EH (cell line): ENCODE measurements at regions not wholly inside any gene's neighbourhood (a gene's known extent, or its start where the extent isn't known, plus 50 kb on each side); places are given as distances from the start of the nearest gene placed in this dataset.
"Not testable (repeated sequence)": the region's sequence is repeated elsewhere in the genome, so short reads cannot be mapped to it uniquely, and the experiment has no call there.

Experiments used
- DNase-seq: peaks from one replicate; pipeline ENCODE4 v3.0.0-alpha.2; 2015; ENCODE audit warnings: low read depth

GRCh38 chr9:108803428-108804065, 52.2 kb downstream of the ACTL7B start:
- no peak for DNase-seq

- no peak for DNase-seq
Observed at GRCh38 chr9:108802967-108803366, 52.8 kb downstream of the ACTL7B start.

DNA sequence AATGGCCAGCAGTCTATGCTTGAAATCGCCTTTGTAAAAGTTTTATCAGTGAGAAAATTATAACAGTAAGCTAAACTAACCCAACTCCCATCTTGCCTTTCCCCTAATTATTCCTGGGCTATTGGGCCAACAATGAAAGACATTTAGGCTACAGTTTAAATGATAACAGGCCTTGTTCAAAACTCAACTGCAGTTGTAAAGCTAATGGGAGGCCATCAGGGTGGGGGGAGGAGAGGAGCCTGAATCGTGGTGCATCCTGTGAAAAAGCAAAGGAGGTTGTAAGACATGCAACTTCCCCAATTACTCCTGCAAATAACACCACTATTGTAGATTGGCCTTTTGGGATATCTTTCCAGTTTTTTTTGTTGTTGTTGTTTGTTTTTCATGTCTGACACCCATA, 53.8 kb downstream of the ACTL7B start:
- DNase-seq: no peak

- DNase-seq: no peak
Observed at GRCh38 chr9:108800632-108801099, 55.1 kb downstream of the ACTL7B start.

- DNase-seq: no peak
Observed at GRCh38 chr9:108793573-108793972, 62.2 kb downstream of the ACTL7B start.

- no peak for DNase-seq
Observed at GRCh38 chr9:108789742-108790141, 66.0 kb downstream of the ACTL7B start.

DNA sequence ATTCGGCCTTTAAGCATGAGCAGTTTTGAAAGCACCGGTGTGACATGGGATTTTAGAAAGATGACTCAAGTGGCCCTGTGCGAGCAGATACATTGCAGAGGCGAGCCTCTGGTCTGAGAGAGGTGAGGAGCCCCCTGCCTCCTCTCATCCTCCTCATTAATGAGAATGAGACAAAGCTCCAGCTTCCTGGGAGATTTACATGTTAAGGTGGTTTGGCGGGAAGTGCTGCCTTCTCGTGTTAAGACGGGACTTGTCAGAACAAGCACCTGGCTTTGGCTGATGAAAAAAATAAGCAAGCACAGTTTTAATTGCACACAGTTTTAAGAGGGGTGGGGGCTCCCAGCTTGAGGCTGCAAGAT, 68.1 kb downstream of the ACTL7B start:
- no peak for DNase-seq

DNA sequence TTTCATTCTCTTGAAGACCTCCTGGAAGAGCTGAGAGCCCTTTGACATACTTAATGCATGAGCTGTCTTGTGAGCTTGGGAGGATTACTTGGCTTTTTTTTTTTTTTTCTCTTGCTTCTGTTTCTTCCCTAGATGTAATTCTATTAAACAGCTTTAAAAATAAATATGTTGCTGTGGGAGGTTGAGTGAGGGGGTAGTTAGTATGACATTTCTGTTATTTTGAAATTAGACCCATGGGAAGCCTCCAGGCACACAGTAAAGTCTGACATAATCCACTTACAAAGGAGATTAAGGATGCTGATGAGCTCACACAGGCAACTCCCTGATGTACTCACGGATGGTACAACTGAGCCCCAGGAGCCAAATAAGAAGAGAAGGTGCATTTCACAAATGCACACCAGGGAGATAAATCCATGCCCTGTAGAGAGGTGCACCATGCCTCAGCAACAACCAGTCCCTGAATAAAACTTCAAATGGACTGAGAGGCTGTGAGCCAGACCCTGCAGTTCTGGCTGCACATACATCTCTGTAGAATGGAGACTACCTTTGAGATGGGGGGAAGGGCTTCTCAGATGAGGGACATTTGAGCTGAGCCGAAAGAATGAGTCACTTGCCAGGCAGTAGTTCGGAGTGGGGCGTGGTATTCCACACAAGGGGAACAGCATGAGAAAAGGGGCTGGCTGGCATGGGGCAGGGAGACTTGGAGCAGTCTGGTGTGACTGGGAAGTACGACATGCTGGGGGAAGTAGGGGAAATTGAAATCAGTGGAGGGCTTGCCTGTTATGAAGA, 68.7 kb downstream of the ACTL7B start:
- peak; percentile 82 for DNase-seq

GRCh38 chr9:108786322-108786721, 69.5 kb downstream of the ACTL7B start:
- DNase-seq: peak; percentile 16

DNA sequence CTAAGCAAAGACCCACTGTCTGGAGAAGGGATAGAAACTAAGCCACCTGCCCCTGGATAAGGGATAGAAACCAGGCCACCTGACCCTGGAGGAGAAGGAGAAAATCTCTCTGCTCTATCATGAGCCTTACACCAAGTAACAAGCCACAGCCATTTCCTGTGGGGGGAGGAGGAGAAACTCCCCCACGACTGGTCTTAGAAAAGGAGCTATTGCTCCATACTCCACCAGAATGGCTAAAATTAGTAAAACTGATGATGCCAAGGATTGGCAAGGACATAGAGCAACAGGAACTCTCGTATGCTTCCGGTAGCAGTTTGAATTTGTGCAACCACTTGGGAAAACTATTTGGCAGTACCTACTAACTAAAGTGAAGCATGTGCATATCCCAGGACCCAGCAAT, 70.8 kb downstream of the ACTL7B start:
- peak; percentile 83 for DNase-seq

DNA sequence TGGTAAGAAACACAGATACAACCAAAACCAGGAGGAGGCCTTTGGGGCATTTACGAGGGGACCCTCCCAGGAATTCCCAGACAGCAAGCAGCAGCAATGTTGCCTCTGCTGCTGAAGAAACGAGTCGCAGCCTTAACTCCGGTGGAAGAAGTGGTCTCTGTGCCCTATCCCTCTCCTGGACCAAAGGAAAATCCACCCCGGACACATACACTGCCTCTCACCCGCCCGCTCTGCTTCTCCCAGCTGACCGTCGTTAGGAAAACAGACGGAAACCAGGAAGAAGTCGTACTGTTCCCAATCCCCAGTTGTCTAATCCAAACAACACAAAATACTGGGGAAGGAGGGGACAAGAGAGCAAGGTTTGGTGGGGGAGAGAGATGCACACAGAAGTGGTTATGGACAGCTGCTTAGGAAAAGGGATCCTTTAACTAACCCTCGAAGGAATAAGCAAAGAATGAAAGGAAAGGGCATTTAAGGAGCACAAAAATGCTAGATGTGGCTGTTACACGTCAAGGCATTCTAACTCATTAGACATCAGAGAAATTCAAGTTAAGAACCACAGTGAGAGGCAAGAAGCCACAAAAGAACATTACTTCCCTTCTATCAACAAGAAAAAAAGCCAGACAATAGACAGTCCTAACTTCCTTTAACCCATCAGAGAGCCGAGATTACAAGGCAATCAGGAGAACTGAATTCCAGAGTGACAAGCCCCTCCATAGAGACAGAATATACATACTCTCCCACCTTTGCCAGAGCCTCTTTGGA, 71.9 kb downstream of the ACTL7B start:
- DNase-seq: peak; percentile 20

- no peak for DNase-seq
Observed at GRCh38 chr9:108783326-108783725, 72.5 kb downstream of the ACTL7B start.

GRCh38 chr9:108780942-108781734, 74.6 kb downstream of the ACTL7B start:
- DNase-seq: no peak

DNA sequence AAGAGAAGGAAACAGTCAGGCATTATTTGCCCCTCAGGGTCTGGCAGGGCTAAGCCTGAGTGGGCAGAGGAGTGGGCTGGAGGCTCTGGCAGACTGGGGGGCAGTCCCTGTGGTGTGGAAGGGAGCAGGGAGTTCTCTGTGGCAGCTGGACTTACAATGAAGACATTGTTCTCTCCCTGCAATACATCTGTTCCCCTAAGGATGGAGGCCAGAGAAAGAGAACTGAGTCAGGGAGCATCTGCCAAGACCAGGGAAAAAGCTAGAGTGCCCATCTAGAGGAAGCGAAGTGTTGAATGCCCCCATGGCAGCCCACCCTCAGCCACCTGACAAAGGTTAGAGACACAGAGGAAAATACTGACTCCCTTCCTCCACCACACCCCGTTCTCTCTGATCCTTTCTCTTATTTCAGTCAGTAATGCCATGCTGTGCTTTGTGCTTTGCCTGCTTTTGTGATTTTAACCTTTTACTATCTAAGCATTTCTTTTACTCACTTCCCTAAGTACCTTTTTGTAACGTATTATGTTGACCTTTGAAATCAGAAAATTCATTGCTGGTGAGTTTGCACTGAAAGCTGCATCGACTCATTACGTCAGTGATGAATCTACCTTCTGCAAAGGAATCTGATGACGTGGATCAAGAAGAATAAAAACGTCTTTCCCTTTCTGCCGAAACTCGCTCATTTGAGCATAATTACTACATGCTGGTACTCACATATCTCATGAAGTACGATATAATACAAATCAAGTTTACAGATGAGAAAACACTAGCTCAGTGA, 76.0 kb downstream of the ACTL7B start:
- DNase-seq: no peak

GRCh38 chr9:108776920-108777639, 78.7 kb downstream of the ACTL7B start:
- peak; percentile 43 for DNase-seq

DNA sequence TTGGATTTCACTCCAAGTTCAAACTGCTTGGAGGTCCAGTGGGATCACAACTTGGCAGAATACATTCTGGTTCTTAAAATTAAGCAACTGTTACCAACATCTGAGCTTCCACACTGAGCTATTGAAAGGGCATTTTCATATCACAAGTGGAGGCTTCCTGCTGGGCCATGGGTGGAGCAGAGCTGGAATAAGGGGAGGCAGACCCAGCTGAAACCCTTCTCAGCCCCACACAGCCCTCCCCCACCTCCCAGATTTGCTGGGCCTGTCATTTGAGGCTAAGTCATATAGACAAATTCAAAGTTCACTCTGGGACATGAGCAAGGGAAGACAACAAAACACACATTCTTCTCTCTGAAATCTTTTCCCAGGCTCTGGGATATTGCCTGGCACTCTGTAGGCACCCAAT, 79.9 kb downstream of the ACTL7B start:
- DNase-seq: no peak

DNA sequence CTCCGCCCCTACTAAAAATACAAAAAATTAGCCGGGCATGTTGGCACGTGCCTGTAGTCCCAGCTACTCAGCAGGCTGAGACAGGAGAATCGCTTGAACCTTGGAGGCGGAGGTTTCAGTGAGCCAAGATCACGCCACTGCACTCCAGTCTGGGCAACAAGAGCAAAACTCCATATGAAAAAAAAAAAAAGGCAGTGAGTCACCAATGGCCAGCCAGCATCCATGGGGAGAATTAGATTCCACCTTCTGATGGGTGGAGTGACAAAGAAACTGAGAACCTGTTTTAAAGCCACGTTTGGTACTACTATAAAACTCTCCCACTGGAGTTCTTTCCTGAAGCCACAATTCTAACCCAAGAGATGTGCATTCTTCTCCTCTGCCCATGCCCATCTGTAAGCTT, 81.7 kb downstream of the ACTL7B start:
- not testable (repeated sequence) for DNase-seq

DNA sequence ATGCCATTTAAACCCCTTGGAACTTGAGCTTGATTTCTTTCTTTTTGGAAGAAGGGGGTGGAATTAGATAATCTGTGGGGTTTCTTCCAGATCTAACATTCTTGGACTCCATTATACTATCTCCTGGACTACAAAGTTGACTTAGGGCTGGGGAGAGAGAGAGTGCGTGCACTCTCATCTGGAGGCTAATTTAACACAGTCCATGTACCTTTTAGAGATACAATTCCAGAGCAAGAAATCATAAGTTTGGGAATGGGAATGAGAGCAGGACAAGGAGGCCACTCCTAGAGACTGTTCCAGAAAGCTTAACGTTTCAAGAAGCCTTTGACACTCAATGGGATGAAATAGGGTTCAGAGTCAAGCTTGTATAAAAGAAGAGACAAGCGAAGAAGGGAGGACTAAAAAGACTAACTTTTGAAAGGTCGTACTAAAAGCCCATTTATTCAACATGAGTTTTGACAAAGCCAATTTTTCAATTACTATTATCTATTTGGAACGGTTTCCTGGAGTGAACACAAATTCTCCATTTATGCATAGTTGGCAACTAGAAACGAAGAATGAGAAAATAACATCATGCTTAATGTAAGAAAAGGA, 83.4 kb downstream of the ACTL7B start:
- DNase-seq: no peak

- DNase-seq: no peak
Observed at GRCh38 chr9:108768744-108769143, 87.0 kb downstream of the ACTL7B start.

DNA sequence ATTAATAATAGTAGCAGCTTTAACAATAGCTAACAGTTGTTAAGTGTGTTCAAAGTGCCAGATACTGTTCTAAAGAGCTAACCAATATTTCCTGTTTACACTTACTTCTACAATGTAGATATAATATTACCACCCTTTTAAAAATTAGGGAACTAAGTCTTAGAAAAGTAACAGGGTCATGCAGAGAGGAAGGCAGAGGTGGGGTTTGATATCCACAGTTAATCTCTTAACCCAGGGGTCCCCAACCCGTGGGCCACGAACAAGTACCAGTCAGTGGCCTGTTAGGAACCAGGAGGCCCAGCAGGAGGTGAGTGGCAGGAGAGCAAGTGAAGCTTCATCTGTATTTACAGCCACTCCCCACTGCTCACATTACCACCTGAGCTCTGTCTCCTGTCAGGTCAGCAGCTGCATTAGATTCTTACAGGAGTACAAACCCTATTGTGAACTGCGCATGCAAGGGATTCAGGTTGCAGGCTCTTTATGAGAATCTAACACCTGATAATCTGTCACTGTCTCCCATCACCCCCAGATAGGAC, 89.1 kb downstream of the ACTL7B start:
- DNase-seq: no peak
